ENCODE measurements at regions not wholly inside any gene's neighbourhood (a gene's known extent, or its start where the extent isn't known, plus 50 kb on each side); places are given as distances from the start of the nearest gene placed in this dataset.
"Not testable (repeated sequence)": the region's sequence is repeated elsewhere in the genome, so short reads cannot be mapped to it uniquely, and the experiment has no call there.

DNA sequence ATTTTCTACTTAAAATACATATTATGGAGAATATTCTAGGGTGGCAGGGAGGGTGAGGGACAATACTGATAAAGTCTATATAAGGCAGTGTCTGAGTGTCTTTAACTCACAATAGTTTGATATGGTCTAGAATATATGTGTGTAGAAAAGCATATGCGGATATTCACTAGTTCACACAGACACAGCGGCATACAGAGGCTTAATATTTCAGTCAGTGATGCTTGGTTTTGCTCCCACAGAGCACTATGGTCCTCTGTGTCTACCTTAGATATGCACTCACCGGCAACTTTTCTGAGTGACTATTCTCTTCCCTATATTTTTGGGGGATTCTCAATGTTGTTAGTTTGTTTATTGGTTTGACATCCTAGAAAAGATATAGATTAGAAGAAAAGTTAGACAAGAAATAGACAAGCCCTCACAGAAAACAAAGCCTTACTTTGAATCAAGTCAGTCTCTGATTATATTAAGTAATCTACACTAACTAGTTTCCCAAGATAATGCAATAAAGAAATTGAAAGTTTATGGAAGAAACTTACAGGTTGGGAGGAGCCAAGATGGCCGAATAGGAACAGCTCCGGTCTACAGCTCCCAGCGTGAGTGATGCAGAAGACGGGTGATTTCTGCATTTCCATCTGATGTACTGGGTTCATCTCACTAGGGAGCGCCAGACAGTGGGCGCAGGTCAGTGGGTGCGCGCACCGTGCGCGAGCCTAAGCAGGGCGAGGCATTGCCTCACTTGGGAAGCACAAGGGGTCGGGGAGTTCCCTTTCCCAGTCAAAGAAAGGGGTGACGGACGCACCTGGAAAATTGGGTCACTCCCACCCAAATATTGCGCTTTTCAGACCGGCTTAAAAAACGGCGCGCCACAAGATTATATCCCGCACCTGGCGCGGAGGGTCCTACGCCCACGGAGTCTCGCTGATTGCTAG lies 578.4 kb upstream of the FOXG1 start:
- H3K27ac ChIP-seq (ENCODE audit: insufficient read depth, low read length); dilution Hi-C loops (cut with HindIII; ENCODE audit: low sequenced_read_pairs, unreplicated experiment); in situ Hi-C loops (cut with MboI; ENCODE audit: low sequenced_read_pairs): not testable (repeated sequence)

More for the DNA sequence above, 578.4 kb upstream of the FOXG1 start:
- H2AK9ac ChIP-seq (replicated peaks; ENCODE audit: low read depth, low read length, poor library complexity); H3K36me3 ChIP-seq (ENCODE audit: control insufficient read depth, insufficient read depth, low read length); H2BK15ac ChIP-seq (ENCODE audit: low read depth, low read length); H4K5ac ChIP-seq (ENCODE audit: low read depth, low read length); POLR2A ChIA-PET (ENCODE audit: unreplicated experiment); H3K18ac ChIP-seq (ENCODE audit: low read depth, low read length); H3K56ac ChIP-seq (ENCODE audit: extremely low read depth, insufficient read depth, low read length); H3K9ac ChIP-seq (ENCODE audit: low read depth, low read length); H3K4me3 ChIP-seq (ENCODE audit: insufficient read depth, low read depth, low read length); intact Hi-C loops (cut with micrococcal nuclease); H3K14ac ChIP-seq (replicated peaks; ENCODE audit: low read depth, low read length); H2BK20ac ChIP-seq (ENCODE audit: low read depth, low read length); H3K4ac ChIP-seq (ENCODE audit: low read depth, low read length); ATAC-seq (ENCODE audit: low read depth); BruUV-seq (replicated peaks); CTCF ChIA-PET; H3K9me1 ChIP-seq (ENCODE audit: insufficient read depth, low read length); H3K4me2 ChIP-seq (ENCODE audit: low read depth, low read length); H3K27me3 ChIP-seq (ENCODE audit: control insufficient read depth, insufficient read depth, low read length); H3K4me1 ChIP-seq (ENCODE audit: control insufficient read depth, insufficient read depth, low read length); DNase-seq; H4K20me1 ChIP-seq (ENCODE audit: insufficient read depth, low read length); H3K79me1 ChIP-seq (ENCODE audit: low read depth in 1 of 2, low read length in 2 of 2); H3K23ac ChIP-seq (ENCODE audit: low read depth, low read length); H2BK120ac ChIP-seq (ENCODE audit: low read depth, low read length); H2AK5ac ChIP-seq (ENCODE audit: low read depth, low read length); H3K9me3 ChIP-seq (ENCODE audit: control insufficient read depth, insufficient read depth, low read length); H2BK5ac ChIP-seq (ENCODE audit: low read depth, low read length, poor library complexity, severe bottlenecking); H4K91ac ChIP-seq (ENCODE audit: insufficient read depth, low read depth, low read length); H4K8ac ChIP-seq (ENCODE audit: low read depth in 2 of 2, low read length in 2 of 2); H2AFZ ChIP-seq (replicated peaks; ENCODE audit: low read length, poor library complexity): not testable (repeated sequence)
- no CpG with 5 or more reads among the region's 29 CpGs for WGBS, 2 experiments (ENCODE audit: extremely low coverage in 2 of 2, insufficient read length in 1 of 2)

Measured in IMR-90 (cell line).